ENCODE measurements at regions not wholly inside any gene's neighbourhood (a gene's known extent, or its start where the extent isn't known, plus 50 kb on each side); places are given as distances from the start of the nearest gene placed in this dataset.

DNA sequence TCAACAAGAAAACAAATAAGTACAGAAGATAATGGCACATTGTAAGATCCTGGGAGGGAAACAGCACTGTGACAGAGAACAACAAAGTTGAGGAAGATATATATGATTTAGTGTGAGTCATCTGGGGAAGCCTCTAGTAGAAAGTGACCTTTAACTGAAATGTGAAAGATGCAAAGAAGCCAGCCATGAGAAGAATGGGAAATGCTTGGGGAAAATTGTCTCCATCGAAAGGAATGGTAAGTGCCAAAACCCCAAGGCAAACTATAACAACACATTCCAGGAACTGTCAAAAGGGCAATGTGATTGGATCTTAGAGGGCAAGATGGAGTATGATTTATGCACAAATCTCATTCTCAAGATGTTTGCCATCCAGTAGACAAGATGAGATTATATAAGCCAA lies 537.8 kb upstream of the BRINP1 start:
- TF ChIP-seq, protein P1, sequence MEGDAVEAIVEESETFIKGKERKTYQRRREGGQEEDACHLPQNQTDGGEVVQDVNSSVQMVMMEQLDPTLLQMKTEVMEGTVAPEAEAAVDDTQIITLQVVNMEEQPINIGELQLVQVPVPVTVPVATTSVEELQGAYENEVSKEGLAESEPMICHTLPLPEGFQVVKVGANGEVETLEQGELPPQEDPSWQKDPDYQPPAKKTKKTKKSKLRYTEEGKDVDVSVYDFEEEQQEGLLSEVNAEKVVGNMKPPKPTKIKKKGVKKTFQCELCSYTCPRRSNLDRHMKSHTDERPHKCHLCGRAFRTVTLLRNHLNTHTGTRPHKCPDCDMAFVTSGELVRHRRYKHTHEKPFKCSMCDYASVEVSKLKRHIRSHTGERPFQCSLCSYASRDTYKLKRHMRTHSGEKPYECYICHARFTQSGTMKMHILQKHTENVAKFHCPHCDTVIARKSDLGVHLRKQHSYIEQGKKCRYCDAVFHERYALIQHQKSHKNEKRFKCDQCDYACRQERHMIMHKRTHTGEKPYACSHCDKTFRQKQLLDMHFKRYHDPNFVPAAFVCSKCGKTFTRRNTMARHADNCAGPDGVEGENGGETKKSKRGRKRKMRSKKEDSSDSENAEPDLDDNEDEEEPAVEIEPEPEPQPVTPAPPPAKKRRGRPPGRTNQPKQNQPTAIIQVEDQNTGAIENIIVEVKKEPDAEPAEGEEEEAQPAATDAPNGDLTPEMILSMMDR (IDR thresholded peaks at IDR 0.05; ENCODE audit: insufficient read depth, missing control alignments) = no peak
- DNase-seq (ENCODE audit: insufficient read length, low spot score) = no peak
- no peak for FAIRE-seq

DNA sequence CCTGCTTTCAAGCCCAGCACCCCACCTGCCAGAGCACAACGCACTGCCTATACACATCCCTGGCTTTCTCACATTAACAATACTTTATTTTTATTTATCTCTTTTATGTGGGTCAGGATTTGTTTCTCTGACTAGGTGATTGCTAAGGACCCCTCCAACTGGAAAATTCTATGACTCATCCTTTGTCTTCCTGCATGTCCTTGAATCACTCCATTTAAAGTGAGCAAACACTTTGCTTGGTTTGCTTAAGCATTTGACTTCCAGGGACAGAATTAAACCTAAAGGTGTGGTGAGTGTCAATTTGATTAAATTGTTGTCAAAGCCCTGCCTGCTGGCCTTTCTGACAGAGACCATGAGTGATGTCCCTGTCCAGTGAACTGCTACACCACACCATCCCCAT lies 536.5 kb upstream of the BRINP1 start:
- FAIRE-seq (no peak), DNase-seq (ENCODE audit: insufficient read length, low spot score) (no peak)
- TF ChIP-seq, protein P1 (IDR thresholded peaks at IDR 0.05; ENCODE audit: insufficient read depth, missing control alignments) = no peak

DNA sequence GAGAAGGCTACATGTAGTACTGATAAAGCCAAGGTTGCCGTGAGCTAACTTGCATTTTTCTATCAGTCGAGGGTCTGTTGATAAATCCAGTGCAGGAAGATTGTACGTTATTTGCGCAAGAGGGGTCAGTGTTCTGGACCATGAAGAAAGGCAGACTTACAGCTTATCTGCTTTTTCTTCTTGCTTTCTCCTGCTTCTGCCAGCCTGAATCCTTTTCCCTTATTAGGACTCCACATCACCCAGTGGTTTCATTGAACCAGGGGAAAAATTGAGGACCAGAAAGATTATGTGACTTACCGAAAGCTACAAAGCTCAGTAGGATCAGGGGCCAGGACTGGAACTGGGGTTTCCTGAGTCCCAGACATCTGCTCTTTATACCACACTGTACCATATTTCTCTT lies 534.6 kb upstream of the BRINP1 start:
- DNase-seq (ENCODE audit: insufficient read length, low spot score) (no peak), FAIRE-seq (no peak)
- TF ChIP-seq, protein P1 (IDR thresholded peaks at IDR 0.05; ENCODE audit: insufficient read depth, missing control alignments) = no peak

DNA sequence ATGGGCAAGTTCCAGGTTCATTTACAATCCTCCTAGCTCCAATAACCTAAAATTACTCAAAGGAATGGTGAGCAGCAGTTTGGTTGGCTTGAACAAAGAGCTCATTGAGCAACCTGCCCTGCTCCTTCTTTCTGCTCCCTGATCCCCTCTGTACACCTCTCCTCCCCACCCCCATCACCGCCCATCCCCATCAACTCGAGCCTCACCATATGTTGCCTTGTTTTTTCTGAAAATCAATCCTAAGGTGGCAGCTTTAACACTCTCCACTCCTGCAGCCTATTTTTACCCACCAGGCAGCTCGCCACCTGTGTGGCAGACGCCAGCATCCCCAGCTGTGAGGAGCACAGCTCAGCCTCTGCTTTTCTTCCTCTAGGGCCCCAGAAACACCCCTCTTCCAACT lies 533.4 kb upstream of the BRINP1 start:
- no peak for FAIRE-seq
- no peak for DNase-seq (ENCODE audit: insufficient read length, low spot score)
- TF ChIP-seq, protein P1 (IDR thresholded peaks at IDR 0.05; ENCODE audit: insufficient read depth, missing control alignments) = no peak

DNA sequence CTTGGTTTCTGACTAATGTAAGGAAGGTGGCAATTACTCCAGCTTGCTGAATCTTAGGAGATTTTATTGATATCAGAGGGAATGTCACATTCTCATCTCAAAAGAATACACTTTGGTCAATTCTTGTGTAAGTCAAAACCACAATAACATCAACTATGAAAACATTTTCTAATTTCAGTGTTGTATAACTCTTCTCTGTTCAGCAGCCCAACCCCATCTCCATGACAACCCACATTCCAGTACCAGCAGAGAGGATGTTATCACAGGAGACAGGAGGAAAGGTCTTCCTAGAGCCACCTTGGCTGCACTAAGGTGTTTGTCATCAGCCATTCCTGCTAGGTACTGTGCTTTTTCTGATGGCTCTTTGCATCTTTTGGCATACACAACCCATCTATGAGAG lies 529.1 kb upstream of the BRINP1 start:
- no peak for FAIRE-seq
- TF ChIP-seq, protein P1 (IDR thresholded peaks at IDR 0.05; ENCODE audit: insufficient read depth, missing control alignments) = no peak
- no peak for DNase-seq (ENCODE audit: insufficient read length, low spot score)

DNA sequence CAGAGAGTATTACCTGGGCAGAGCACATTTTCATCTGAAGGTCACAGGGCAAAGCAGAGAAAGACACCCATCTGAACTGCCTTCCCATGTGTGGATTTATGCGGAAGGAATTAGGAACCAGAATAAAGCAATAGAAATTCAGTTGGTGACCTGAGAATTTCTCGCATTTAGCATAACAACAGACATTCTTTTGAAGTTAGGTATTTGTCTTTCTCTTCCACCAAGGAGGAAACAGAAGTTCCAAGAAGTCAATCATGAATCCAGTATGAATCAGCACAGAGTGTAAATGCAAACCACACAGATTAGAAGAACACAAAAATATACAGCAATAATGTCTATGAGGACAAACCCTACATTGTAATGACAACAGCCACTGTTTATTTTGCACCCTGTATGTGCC lies 515.2 kb upstream of the BRINP1 start:
- TF ChIP-seq, protein P1 (IDR thresholded peaks at IDR 0.05; ENCODE audit: insufficient read depth, missing control alignments) = no peak
- FAIRE-seq (no peak), DNase-seq (ENCODE audit: insufficient read length, low spot score) (no peak)

DNA sequence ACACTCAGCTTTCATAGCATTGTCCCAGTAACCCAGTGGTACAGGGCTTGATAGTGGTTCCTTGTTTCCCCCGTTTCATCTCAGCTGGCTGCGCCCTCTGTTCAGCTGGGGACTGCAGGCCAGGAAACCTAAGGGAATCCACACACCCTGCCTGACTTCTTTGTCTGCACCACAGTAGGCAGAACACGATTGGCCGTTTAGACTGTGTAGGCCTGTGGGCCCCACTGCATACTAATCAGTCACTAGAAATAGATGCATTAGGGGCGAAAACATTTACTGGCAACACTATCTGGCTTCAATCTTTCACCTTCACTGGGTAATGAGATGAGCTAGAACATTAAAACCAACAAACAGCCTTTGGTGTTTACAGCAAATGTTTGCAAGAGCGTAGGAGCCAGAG lies 512.7 kb upstream of the BRINP1 start:
- FAIRE-seq = no peak
- no peak for DNase-seq (ENCODE audit: insufficient read length, low spot score)
- TF ChIP-seq, protein P1 (IDR thresholded peaks at IDR 0.05; ENCODE audit: insufficient read depth, missing control alignments) = no peak

Measured in D721Med (cell line).